ENCODE measurements at regions not wholly inside any gene's neighbourhood (a gene's known extent, or its start where the extent isn't known, plus 50 kb on each side); places are given as distances from the start of the nearest gene placed in this dataset.

- no peak for TF ChIP-seq POLR2A (IDR thresholded peaks at IDR 0.05)
- TF ChIP-seq CTCF (IDR thresholded peaks at IDR 0.05): no peak
- H3K4me3 ChIP-seq (replicated peaks in 1 of 3): no peak overlapping the region
- no peaks in the 10 kb centered on the region for H3K9me3 ChIP-seq
- peaks cover 0 to 7% of the 10 kb centered on the region in 2 donors for H3K4me1 ChIP-seq
- DNase-seq: no peak
- 78 to 79% methylated on average over 3 of the region's 3 CpGs for WGBS, 2 donors
- intact Hi-C loops (cut with DNase I): no loop called here
- no peak overlapping the region for H3K27ac ChIP-seq
- H3K36me3 ChIP-seq: no peaks in the 10 kb centered on the region
- no peaks in the 10 kb centered on the region for H3K27me3 ChIP-seq
These were observed 250.9 kb upstream of the ZNF608 start for GRCh38 chr5:124997186-124997893.

GRCh38 chr5:124998520-124998919 lies 252.1 kb upstream of the ZNF608 start:
- Histone ChIP-seq H3K27ac (no peak overlapping the region), H3K4me1 (peaks cover 0 to 7% of the 10 kb centered on the region in 2 donors), H3K27me3 (no peaks in the 10 kb centered on the region), H3K9me3 (no peaks in the 10 kb centered on the region), H3K36me3 (no peaks in the 10 kb centered on the region), H3K4me3 (replicated peaks in 1 of 3) (no peak overlapping the region)
- TF ChIP-seq POLR2A (IDR thresholded peaks at IDR 0.05): no peak
- no peak for TF ChIP-seq CTCF (IDR thresholded peaks at IDR 0.05)
- intact Hi-C loops (cut with DNase I): no loop called here
- WGBS, 2 donors: 86% methylated on average over 1 of the region's 1 CpG
- DNase-seq: no peak

- Histone ChIP-seq H3K27me3 (no peaks in the 10 kb centered on the region), H3K4me1 (no peaks in the 10 kb centered on the region), H3K4me3 (replicated peaks in 1 of 3) (no peak overlapping the region), H3K9me3 (no peaks in the 10 kb centered on the region), H3K36me3 (no peaks in the 10 kb centered on the region), H3K27ac (no peak overlapping the region)
- no peak for DNase-seq
- WGBS, 2 donors: 97 to 100% methylated on average over 1 of the region's 1 CpG
- TF ChIP-seq POLR2A (IDR thresholded peaks at IDR 0.05) (no peak), CTCF (IDR thresholded peaks at IDR 0.05) (no peak)
- intact Hi-C loops (cut with DNase I): no loop called here
These were observed 256.5 kb upstream of the ZNF608 start for GRCh38 chr5:125002727-125003598.

GRCh38 chr5:125004009-125004408 lies 257.6 kb upstream of the ZNF608 start:
- H3K36me3 ChIP-seq: no peaks in the 10 kb centered on the region
- intact Hi-C loops (cut with DNase I): no loop called here
- no peak overlapping the region for H3K27ac ChIP-seq
- no peaks in the 10 kb centered on the region for H3K9me3 ChIP-seq
- DNase-seq: no peak
- TF ChIP-seq CTCF (IDR thresholded peaks at IDR 0.05): no peak
- no peak for TF ChIP-seq POLR2A (IDR thresholded peaks at IDR 0.05)
- no peak overlapping the region for H3K4me3 ChIP-seq (replicated peaks in 1 of 3)
- no peaks in the 10 kb centered on the region for H3K27me3 ChIP-seq
- no peaks in the 10 kb centered on the region for H3K4me1 ChIP-seq
- 96 to 97% methylated on average over 5 of the region's 5 CpGs for WGBS, 2 donors

- no peak overlapping the region for H3K27ac ChIP-seq
- intact Hi-C loops (cut with DNase I): no loop called here
- no peaks in the 10 kb centered on the region for H3K36me3 ChIP-seq
- TF ChIP-seq POLR2A (IDR thresholded peaks at IDR 0.05): no peak
- TF ChIP-seq CTCF (IDR thresholded peaks at IDR 0.05): no peak
- no peaks in the 10 kb centered on the region for H3K27me3 ChIP-seq
- H3K4me3 ChIP-seq (replicated peaks in 1 of 3): no peak overlapping the region
- WGBS, 2 donors: 71 to 76% methylated on average over 4 of the region's 4 CpGs
- no peak for DNase-seq
- no peaks in the 10 kb centered on the region for H3K4me1 ChIP-seq
- no peaks in the 10 kb centered on the region for H3K9me3 ChIP-seq
These were observed 258.8 kb upstream of the ZNF608 start for GRCh38 chr5:125005266-125005665.
